H1 (cell line): ENCODE measurements at regions not wholly inside any gene's neighbourhood (a gene's known extent, or its start where the extent isn't known, plus 50 kb on each side); places are given as distances from the start of the nearest gene placed in this dataset.

Experiments
- CHD2 ChIP-seq: IDR thresholded peaks from 2 replicates; pipeline ENCODE4 v1.6.1; 2012; ENCODE audit warnings: low read length, improper control_type of control experiment
- NRF1 ChIP-seq: IDR thresholded peaks from 2 replicates; pipeline ENCODE4 v1.6.1; 2011; ENCODE audit warnings: mild to moderate bottlenecking, low read depth, low read length, improper control_type of control experiment
- TF ChIP-seq, protein P1 (sequence below): IDR thresholded peaks from 2 replicates; pipeline ENCODE4 v1.6.1; 2012; ENCODE audit warnings: low read length, inconsistent platforms

DNA sequence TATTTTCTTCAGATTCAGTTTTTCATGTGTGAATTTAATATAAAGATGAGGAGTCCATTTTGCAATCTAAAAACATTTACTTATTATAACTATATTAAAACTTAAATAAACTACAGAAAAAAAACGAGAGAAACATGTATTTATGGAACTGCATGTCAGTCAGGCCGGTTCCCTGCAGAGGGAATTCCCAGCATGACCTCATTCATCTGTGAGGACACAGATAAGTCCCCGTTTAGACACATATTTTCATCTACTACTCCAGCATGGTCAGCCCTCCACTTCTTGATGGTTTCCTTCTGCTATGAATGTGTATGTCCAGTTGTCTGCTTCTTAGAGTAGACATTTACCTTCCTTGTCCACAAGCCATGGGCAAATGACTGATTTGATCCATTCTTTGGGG lies 339.1 kb downstream of the SEMA3D start (continued):
- TF ChIP-seq, protein P1, sequence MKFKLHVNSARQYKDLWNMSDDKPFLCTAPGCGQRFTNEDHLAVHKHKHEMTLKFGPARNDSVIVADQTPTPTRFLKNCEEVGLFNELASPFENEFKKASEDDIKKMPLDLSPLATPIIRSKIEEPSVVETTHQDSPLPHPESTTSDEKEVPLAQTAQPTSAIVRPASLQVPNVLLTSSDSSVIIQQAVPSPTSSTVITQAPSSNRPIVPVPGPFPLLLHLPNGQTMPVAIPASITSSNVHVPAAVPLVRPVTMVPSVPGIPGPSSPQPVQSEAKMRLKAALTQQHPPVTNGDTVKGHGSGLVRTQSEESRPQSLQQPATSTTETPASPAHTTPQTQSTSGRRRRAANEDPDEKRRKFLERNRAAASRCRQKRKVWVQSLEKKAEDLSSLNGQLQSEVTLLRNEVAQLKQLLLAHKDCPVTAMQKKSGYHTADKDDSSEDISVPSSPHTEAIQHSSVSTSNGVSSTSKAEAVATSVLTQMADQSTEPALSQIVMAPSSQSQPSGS, result no peak
- TF ChIP-seq NRF1 (no peak), CHD2 (no peak)
